ENCODE measurements at regions not wholly inside any gene's neighbourhood (a gene's known extent, or its start where the extent isn't known, plus 50 kb on each side); places are given as distances from the start of the nearest gene placed in this dataset.

GRCh38 chr12:97347956-97348355 is 114.6 kb upstream of the RMST start:
- DNase-seq = no peak

GRCh38 chr12:97358361-97358760 is 104.2 kb upstream of the RMST start:
- DNase-seq = no peak

DNA sequence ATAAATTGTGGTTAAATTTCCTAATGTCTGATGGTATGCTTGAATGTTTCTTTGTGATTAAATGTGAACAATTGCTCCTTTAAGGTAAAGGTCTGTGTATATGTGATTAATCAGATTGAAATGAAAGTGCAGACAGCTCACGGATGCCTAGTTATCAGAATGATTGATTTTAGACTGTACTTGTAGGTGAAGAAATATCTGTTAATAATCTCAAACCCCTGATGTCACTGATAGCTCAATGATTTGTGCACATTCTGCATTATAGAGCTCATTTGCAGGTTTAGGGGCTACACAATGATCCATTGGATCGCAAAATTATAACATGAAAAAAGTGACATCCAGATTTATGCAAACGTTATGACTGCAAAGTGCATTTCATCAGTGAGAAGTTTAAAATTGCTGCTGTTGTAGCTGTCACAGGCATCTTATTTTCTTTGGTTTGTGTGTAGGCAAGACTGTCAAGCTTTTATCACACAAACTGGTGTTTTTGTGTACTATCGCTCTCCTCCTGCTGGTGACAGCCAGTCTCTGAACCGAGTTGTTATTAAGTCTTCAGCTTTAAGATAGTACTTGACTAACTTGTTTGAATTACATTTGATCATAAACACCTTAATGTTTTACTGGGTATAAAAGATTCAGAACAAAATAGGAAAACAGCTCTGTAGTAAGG is 103.4 kb upstream of the RMST start:
- no peak for DNase-seq

GRCh38 chr12:97363693-97364092 is 98.9 kb upstream of the RMST start:
- no peak for DNase-seq

DNA sequence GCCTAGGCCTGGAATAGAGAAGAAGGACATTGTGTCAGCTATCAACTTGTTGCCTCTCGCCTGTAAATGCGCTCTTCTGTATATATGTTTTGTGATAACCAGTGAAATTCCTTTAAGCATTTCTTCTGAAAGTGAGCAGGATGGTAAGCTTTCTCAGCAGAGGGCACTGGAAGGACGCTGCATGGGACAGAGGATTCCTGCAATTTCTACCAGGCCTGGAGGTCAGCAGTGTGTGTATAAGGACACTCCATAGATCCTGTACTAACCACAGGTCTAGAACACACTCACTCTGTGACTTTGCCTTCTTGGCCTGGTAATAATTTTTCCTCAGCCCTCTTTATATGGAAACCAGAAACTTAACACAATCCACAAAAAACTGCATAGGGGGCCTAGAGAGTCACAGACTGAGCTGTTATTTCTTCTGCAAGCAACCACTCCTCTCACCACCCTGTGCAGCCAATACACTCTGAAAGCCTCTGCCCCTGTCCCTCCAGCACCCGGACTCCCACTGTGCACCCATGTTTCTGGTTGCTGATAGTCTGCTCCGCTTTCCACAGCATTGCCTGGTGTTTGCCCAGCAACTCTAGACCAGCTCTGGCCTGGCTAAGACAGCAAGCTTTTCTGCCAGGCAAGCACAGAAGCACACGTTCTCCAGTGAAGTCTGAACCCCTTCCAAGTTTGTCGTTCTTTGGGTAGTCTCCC is 94.0 kb upstream of the RMST start:
- DNase-seq = no peak

- DNase-seq = no peak
Observed at GRCh38 chr12:97375310-97375709, 87.3 kb upstream of the RMST start.

DNA sequence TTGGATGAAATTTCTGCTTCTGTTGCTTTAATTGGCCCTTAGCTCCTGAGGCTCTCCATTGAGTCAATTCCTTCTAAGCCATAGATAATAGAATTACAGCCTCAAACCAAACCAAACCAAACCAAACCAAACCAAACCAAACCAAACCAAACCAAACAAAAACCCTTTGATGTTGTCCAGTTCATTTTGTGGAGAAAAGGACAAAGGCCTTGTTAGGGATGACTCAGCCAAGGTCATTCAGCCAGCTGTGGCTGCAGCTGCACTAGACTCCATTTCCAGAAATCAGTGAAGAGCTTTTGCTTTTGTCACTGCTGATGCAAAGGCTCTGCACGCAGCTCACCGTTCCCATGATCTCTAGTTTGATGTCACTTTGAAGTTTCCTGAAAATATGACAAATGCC is 82.2 kb upstream of the RMST start:
- DNase-seq = no peak

DNA sequence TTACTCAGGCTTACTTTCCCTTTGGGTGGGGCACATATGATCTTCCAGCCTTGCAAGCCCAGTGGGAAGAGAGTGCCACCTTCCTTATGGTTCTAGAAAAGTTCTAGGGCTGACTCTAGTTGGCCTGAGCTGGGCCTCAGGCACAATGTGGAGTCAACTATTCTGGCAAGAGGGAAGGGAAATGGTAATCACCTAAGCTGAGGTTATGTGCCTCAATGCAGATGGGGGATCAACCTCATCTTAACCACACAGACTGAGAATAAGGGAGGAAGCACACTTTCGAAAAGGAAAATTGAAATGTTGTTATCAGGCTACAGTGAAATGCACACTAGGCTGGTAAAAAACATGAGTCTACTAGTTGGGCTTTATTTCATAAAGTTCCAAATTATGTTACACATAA is 77.5 kb upstream of the RMST start:
- no peak for DNase-seq

DNA sequence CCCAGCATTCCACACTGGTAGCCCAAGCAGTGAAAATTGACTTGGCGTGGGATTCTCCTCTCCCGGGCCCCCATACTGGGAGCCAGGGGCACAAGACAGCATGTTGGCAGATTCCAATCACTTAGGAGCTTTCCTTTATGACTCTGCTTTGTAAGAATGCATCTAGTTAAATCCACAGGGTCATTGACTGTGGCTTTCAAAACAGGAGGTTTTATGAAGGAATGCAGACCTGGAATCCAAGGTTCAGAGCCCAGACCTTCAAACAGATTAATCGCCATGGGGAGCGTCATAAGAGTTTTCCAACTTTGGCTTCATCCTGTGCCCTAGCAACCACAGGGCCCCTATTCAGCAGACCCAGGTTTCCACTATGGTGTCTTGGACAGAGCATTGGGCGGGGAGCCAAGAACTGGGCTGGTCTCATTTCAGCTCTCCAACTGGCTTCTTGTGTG is 76.4 kb upstream of the RMST start:
- DNase-seq = no peak

- no peak for DNase-seq
Observed at GRCh38 chr12:97387844-97388243, 74.8 kb upstream of the RMST start.

- DNase-seq = no peak
Observed at GRCh38 chr12:97394657-97395056, 67.9 kb upstream of the RMST start.

- no peak for DNase-seq
Observed at GRCh38 chr12:97397008-97397407, 65.6 kb upstream of the RMST start.

DNA sequence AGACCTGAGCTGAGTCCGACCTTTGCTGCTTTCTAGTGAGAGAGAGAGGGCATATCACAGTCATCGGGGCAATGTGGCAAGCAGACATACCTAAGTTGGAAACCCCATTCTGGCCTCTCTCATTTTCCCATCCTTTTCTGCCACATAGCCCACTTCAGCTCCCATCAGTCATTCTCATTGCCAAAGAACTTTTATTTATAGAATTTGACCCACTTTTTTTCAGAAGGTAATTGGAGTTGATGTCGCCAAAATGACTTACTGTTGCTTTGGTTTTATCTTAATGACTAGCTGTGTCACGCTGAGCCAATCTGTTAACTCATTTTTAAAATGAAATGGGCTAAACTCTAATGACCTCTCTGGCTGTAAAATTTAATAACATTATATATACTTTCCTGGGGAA is 63.9 kb upstream of the RMST start:
- DNase-seq = no peak

DNA sequence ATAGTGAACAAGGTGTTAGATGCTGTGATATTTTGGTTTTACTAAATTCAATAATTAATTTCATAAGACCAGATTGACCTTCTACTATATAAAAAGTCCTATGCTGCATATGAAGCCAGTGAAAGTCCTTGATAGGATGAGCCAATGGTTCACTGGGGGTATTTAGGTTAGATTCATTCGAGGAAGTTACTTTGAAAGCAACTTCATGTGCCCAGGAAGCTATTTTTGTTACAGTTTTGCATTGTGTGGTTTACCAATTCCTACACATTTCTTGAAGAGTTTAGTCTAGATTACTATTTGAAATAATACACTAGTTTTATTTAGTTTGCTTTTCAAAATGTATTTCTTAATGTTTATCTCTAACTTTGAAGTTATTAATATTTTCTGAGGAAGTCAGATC is 58.5 kb upstream of the RMST start:
- DNase-seq = peak; percentile 1

DNA sequence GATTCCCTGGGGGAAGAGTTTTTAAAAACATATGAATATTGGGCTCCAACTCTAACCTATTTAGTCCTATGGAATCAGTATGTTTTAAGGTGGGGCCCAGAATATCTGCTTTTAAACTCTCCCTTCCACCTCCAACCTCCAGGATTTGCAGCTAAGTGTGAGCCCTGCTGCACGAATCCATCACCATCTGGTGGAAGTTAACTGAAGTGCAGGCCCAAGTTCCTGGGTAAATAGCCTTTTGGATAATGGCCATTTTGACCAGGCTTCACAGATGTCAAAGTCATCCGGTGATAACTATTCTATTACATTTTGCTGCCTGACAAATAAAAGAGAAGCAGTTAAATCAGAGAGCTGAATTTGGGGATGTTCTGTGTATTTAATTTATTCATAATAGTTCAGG is 58.1 kb upstream of the RMST start:
- DNase-seq = peak; percentile 70

- DNase-seq = no peak
Observed at GRCh38 chr12:97408363-97408762, 54.2 kb upstream of the RMST start.

- DNase-seq = no peak
Observed at GRCh38 chr12:97411341-97411740, 51.3 kb upstream of the RMST start.
